ENCODE measurements at regions not wholly inside any gene's neighbourhood (a gene's known extent, or its start where the extent isn't known, plus 50 kb on each side); places are given as distances from the start of the nearest gene placed in this dataset.

GRCh38 chr4:32986236-32986635, 2266.1 kb downstream of the PCDH7 start (continued):
- TF ChIP-seq EZH2phosphoT487 (IDR thresholded peaks at IDR 0.05; ENCODE audit: borderline replicate concordance) (no peak), TCF7L2 (IDR thresholded peaks at IDR 0.05; ENCODE audit: borderline replicate concordance, extremely low read depth, insufficient read depth, insufficient read length) (no peak), JUND (IDR thresholded peaks at IDR 0.05) (no peak), EZH2 (IDR thresholded peaks at IDR 0.05) (no peak), SIN3A (IDR thresholded peaks at IDR 0.05; ENCODE audit: low read depth) (no peak)

GRCh38 chr4:32987111-32987510, 2266.9 kb downstream of the PCDH7 start:
- no peaks in the 10 kb centered on the region for H3K9me2 ChIP-seq (ENCODE audit: insufficient read depth)
- no peak for TF ChIP-seq POLR2AphosphoS5 (IDR thresholded peaks at IDR 0.05; ENCODE audit: low read depth, low read length)
- H3K79me2 ChIP-seq (ENCODE audit: insufficient read depth, low read length) = no peaks in the 10 kb centered on the region
- ChIA-PET RAD21 (ENCODE audit: low non-redundant PET in 1 of 2, low total read pairs in 2 of 2, uncharacterized antibody in 2 of 2, unreplicated experiment in 2 of 2) (no interaction called here), POLR2A (no interaction called here), CTCF (no interaction called here)
- peaks cover 0 to 6% of the 10 kb centered on the region in 2 experiments; a peak in 1 of 4 replicates for H3K4me1 ChIP-seq (ENCODE audit: control insufficient read depth in 1 of 2, insufficient read depth in 2 of 2, low read length in 2 of 2)
- no peaks in the 10 kb centered on the region for H3K36me3 ChIP-seq (ENCODE audit: control insufficient read depth in 1 of 2, insufficient read depth in 2 of 2, low read length in 2 of 2)
- no peak overlapping the region for H2AFZ ChIP-seq (ENCODE audit: low read depth, low read length, poor library complexity, severe bottlenecking)
- intact Hi-C loops (cut with micrococcal nuclease) = no loop called here
- no TSS peak for BruUV-seq (replicated peaks)
- H3K9ac ChIP-seq (ENCODE audit: low read length) = no peak overlapping the region
- ATAC-seq (no peak), DNase-seq (ENCODE audit: low read depth, low spot score) (no peak)
- H3K27ac ChIP-seq (ENCODE audit: low read depth, low read length) = no peak overlapping the region
- H3K27me3 ChIP-seq (ENCODE audit: insufficient read depth, low read length) = no peaks in the 10 kb centered on the region
- H3K4me2 ChIP-seq (ENCODE audit: low read length) = no peak overlapping the region
- H3K9me3 ChIP-seq (ENCODE audit: control insufficient read depth in 1 of 2, insufficient read depth in 1 of 2, low read depth in 1 of 2, low read length in 2 of 2) = no peaks in the 10 kb centered on the region
- H3K4me3 ChIP-seq (replicated peaks in 1 of 2; ENCODE audit: low read depth in 1 of 2, low read length in 2 of 2) = no peak overlapping the region
- H4K20me1 ChIP-seq (ENCODE audit: insufficient read depth) = no peaks in the 10 kb centered on the region

- POLR2A ChIA-PET = no interaction called here
- TF ChIP-seq TCF7L2 (IDR thresholded peaks at IDR 0.05; ENCODE audit: borderline replicate concordance, extremely low read depth, insufficient read depth, insufficient read length) (no peak), YY1 (IDR thresholded peaks at IDR 0.05; ENCODE audit: extremely low read depth, insufficient replicate concordance, low read depth, low read length) (no peak)
- Histone ChIP-seq H3K79me2 (ENCODE audit: insufficient read depth, low read length) (no peaks in the 10 kb centered on the region), H3K4me3 (replicated peaks in 1 of 2; ENCODE audit: low read depth in 1 of 2, low read length in 2 of 2) (no peak overlapping the region), H3K4me2 (ENCODE audit: low read length) (no peak overlapping the region), H3K9ac (ENCODE audit: low read length) (no peak overlapping the region), H3K27me3 (ENCODE audit: insufficient read depth, low read length) (no peaks in the 10 kb centered on the region), H3K36me3 (ENCODE audit: control insufficient read depth in 1 of 2, insufficient read depth in 2 of 2, low read length in 2 of 2) (no peaks in the 10 kb centered on the region), H2AFZ (ENCODE audit: low read depth, low read length, poor library complexity, severe bottlenecking) (no peak overlapping the region), H3K4me1 (ENCODE audit: control insufficient read depth in 1 of 2, insufficient read depth in 2 of 2, low read length in 2 of 2) (peaks cover 0 to 6% of the 10 kb centered on the region in 2 experiments; a peak in 1 of 4 replicates), H3K9me3 (ENCODE audit: control insufficient read depth in 1 of 2, insufficient read depth in 1 of 2, low read depth in 1 of 2, low read length in 2 of 2) (no peaks in the 10 kb centered on the region), H4K20me1 (ENCODE audit: insufficient read depth) (no peaks in the 10 kb centered on the region), H3K27ac (ENCODE audit: low read depth, low read length) (no peak overlapping the region), H3K9me2 (ENCODE audit: insufficient read depth) (no peaks in the 10 kb centered on the region)
- BruUV-seq (replicated peaks) = no TSS peak
- RAD21 ChIA-PET (ENCODE audit: low non-redundant PET in 1 of 2, low total read pairs in 2 of 2, uncharacterized antibody in 2 of 2, unreplicated experiment in 2 of 2) = no interaction called here
- intact Hi-C loops (cut with micrococcal nuclease) = no loop called here
- DNase-seq (ENCODE audit: low read depth, low spot score) = no peak
- CTCF ChIA-PET = no interaction called here
- ATAC-seq = no peak
Measured at GRCh38 chr4:32988165-32988811, 2268.1 kb downstream of the PCDH7 start.

Data from HCT116 (cell line).